HCT116 (cell line): ENCODE measurements at regions not wholly inside any gene's neighbourhood (a gene's known extent, or its start where the extent isn't known, plus 50 kb on each side); places are given as distances from the start of the nearest gene placed in this dataset.

Experiments used
- ATAC-seq: fragments of 200-7000 bp; cut with Tn5 transposase; 2 replicates; pipeline ENCODE4 v1.9.1; 2020; ENCODE audit warnings: mild to moderate bottlenecking, moderate library complexity
- BruUV-seq: library from RNA; stranded (reverse); fragments of 400-500 nt; replicated peaks from 2 replicates; lab custom pipeline; 2021; lab: Mats Ljungman, UMichigan
- CTCF ChIA-PET: fragments of 300-600 bp; sonication (Branson Sonifier 250); formaldehyde crosslinking; loops from one replicate; lab custom pipeline; 2021; ENCODE audit warnings: antibody characterized with exemption; lab: Charles Lee
- POLR2A ChIA-PET: fragments of 300-600, 350-600 bp; sonication (Branson Sonifier 250); formaldehyde crosslinking; loops from one replicate; lab custom pipeline; 2021; ENCODE audit warnings: antibody characterized with exemption; lab: Charles Lee
- RAD21 ChIA-PET, 2 experiments: fragments of 300-600 bp; sonication (Branson Sonifier 250); formaldehyde crosslinking; loops; one replicate each; lab custom pipeline; 2023; ENCODE audit warnings: low total read pairs in 2 of 2; ENCODE audit not compliant: uncharacterized antibody in 2 of 2, unreplicated experiment in 2 of 2, low non-redundant PET in 1 of 2; lab: Charles Lee
- DNase-seq: peaks from one replicate; pipeline ENCODE4 v3.0.0-alpha.2; 2010; ENCODE audit warnings: low read depth, low spot score
- H2AFZ ChIP-seq: fragments of 200-600 bp; shearing (Covaris generic), sonication (generic); 2 replicates; pipeline ENCODE4 v1.6.1; 2017; ENCODE audit warnings: low read depth, mixed run types, mixed read lengths, antibody characterized with exemption, low read length; ENCODE audit not compliant: poor library complexity, severe bottlenecking
- H3K27ac ChIP-seq: 2 replicates; pipeline ENCODE4 v1.5.1; 2012; ENCODE audit warnings: low read depth, low read length
- H3K27me3 ChIP-seq: fragments of 200-600 bp; sonication (generic); 2 replicates; pipeline ENCODE4 v1.6.1; 2016; ENCODE audit warnings: mixed run types, low read length, mixed read lengths; ENCODE audit not compliant: insufficient read depth
- H3K36me3 ChIP-seq, 2 experiments: fragments of 200-500 bp in 1 of 2; fragments of 200-600 bp in 1 of 2; sonication (Bioruptor generic) in 1 of 2; sonication (generic) in 1 of 2; 2 replicates each; pipeline versions ENCODE4 v1.5.1 to v1.6.1; 2014 to 2016; ENCODE audit warnings: low read length in 2 of 2, inconsistent platforms in 1 of 2, mixed read lengths in 1 of 2, mixed run types in 1 of 2; ENCODE audit not compliant: insufficient read depth in 2 of 2, control insufficient read depth in 1 of 2
- H3K4me1 ChIP-seq, 2 experiments: fragments of 200-600 bp in 1 of 2; sonication (generic) in 1 of 2; 2 replicates each; pipeline versions ENCODE4 v1.5.1 to v1.6.1; 2012 to 2017; ENCODE audit warnings: low read length in 2 of 2, inconsistent platforms in 1 of 2, mild to moderate bottlenecking in 1 of 2, mixed read lengths in 1 of 2, mixed run types in 1 of 2, moderate library complexity in 1 of 2; ENCODE audit not compliant: insufficient read depth in 2 of 2, control insufficient read depth in 1 of 2
- H3K4me2 ChIP-seq: fragments of 200-600 bp; sonication (generic); 2 replicates; pipeline ENCODE4 v1.6.1; 2017; ENCODE audit warnings: mixed run types, low read length, mixed read lengths
- H3K4me3 ChIP-seq, 2 experiments: fragments of 200-600 bp in 1 of 2; sonication (generic) in 1 of 2; replicated peaks in 1 of 2; 2 replicates each; pipeline ENCODE4 v1.5.1; 2011 to 2016; ENCODE audit warnings: low read length in 2 of 2, control low read depth in 1 of 2, low read depth in 1 of 2, mild to moderate bottlenecking in 1 of 2, mixed read lengths in 1 of 2, mixed run types in 1 of 2
- H3K79me2 ChIP-seq: fragments of 200-600 bp; sonication (generic); 2 replicates; pipeline ENCODE4 v1.6.1; 2017; ENCODE audit warnings: mild to moderate bottlenecking, mixed run types, low read length, moderate library complexity, mixed read lengths; ENCODE audit not compliant: insufficient read depth
- H3K9ac ChIP-seq: fragments of 200-600 bp; sonication (generic); 2 replicates; pipeline ENCODE4 v1.6.1; 2016; ENCODE audit warnings: low read length, mixed read lengths
- H3K9me2 ChIP-seq: fragments of 200-600 bp; sonication (generic), shearing (Covaris generic); 2 replicates; pipeline ENCODE4 v1.6.1; 2017; ENCODE audit warnings: mixed run types, mild to moderate bottlenecking, moderate library complexity; ENCODE audit not compliant: insufficient read depth
- H3K9me3 ChIP-seq, 2 experiments: fragments of 200-500 bp in 1 of 2; fragments of 200-600 bp in 1 of 2; sonication (Bioruptor generic) in 1 of 2; sonication (generic) in 1 of 2; 2 replicates each; pipeline ENCODE4 v1.6.1; 2014 to 2017; ENCODE audit warnings: low read length in 2 of 2, mixed read lengths in 2 of 2, inconsistent platforms in 1 of 2, low read depth in 1 of 2, mild to moderate bottlenecking in 1 of 2, mixed run types in 1 of 2, moderate library complexity in 1 of 2; ENCODE audit not compliant: control insufficient read depth in 1 of 2, insufficient read depth in 1 of 2
- H4K20me1 ChIP-seq: fragments of 200-600 bp; sonication (generic), shearing (Covaris generic); 2 replicates; pipeline ENCODE4 v1.6.1; 2017; ENCODE audit warnings: mixed run types, mild to moderate bottlenecking, moderate library complexity; ENCODE audit not compliant: insufficient read depth
- CBX3 ChIP-seq: IDR thresholded peaks from 2 replicates; pipeline ENCODE4 v1.6.1; 2012; ENCODE audit warnings: low read depth
- CEBPB ChIP-seq: IDR thresholded peaks from 2 replicates; pipeline ENCODE4 v1.6.1; 2012; ENCODE audit warnings: low read depth
- EGR1 ChIP-seq: IDR thresholded peaks from 2 replicates; pipeline ENCODE4 v1.6.1; 2012; ENCODE audit warnings: low read depth
- ELF1 ChIP-seq: IDR thresholded peaks from 2 replicates; pipeline ENCODE4 v1.6.1; 2012; ENCODE audit warnings: low read depth, borderline replicate concordance
- EZH2 ChIP-seq: fragments of 200-600 bp; sonication (generic); IDR thresholded peaks from 2 replicates; pipeline ENCODE4 v1.6.1; 2017; ENCODE audit warnings: antibody characterized with exemption, mixed run types
- EZH2phosphoT487 ChIP-seq: fragments of 200-600 bp; IDR thresholded peaks from 2 replicates; pipeline ENCODE4 v1.6.1; 2018; ENCODE audit warnings: antibody characterized with exemption, borderline replicate concordance
- FOSL1 ChIP-seq: IDR thresholded peaks from 2 replicates; pipeline ENCODE4 v1.6.1; 2012; ENCODE audit warnings: low read depth
- JUND ChIP-seq: IDR thresholded peaks from 2 replicates; pipeline ENCODE4 v1.6.1; 2012
- POLR2AphosphoS5 ChIP-seq: IDR thresholded peaks from 2 replicates; pipeline ENCODE4 v1.6.1; 2011; ENCODE audit warnings: mild to moderate bottlenecking, low read depth, low read length, moderate library complexity
- RAD21 ChIP-seq: IDR thresholded peaks from 2 replicates; pipeline ENCODE4 v1.6.1; 2012; ENCODE audit warnings: low read depth, mild to moderate bottlenecking
- SIN3A ChIP-seq: IDR thresholded peaks from 2 replicates; pipeline ENCODE4 v1.6.1; 2012; ENCODE audit warnings: low read depth
- SRF ChIP-seq: IDR thresholded peaks from 2 replicates; pipeline ENCODE4 v1.6.1; 2012; ENCODE audit warnings: low read depth
- YY1 ChIP-seq: IDR thresholded peaks from 2 replicates; pipeline ENCODE4 v1.6.1; 2011; ENCODE audit warnings: low read length, low read depth, moderate library complexity, mild to moderate bottlenecking; ENCODE audit not compliant: insufficient replicate concordance; ENCODE audit errors: extremely low read depth
- intact Hi-C: fragments of 100-400 bp; cut with micrococcal nuclease; formaldehyde crosslinking; loops from 2 replicates; pipeline ENCODE4 v1.10.0; 2022
- TF ChIP-seq, protein P1 (sequence below), 3 experiments: fragments of 200-600 bp in 1 of 3; sonication (generic) in 1 of 3; IDR thresholded peaks in 2 of 3; conservative IDR thresholded peaks in 1 of 3; 2 replicates each; pipeline ENCODE4 v1.5.1; 2012 to 2017; ENCODE audit warnings: low read depth in 2 of 3, low read length in 2 of 3, antibody characterized with exemption in 1 of 3, borderline replicate concordance in 1 of 3, control low read depth in 1 of 3, mild to moderate bottlenecking in 1 of 3, mixed read lengths in 1 of 3, mixed run types in 1 of 3, moderate library complexity in 1 of 3; ENCODE audit not compliant: insufficient read depth in 1 of 3
- TF ChIP-seq, protein P2 (sequence below): IDR thresholded peaks from 2 replicates; pipeline ENCODE4 v1.6.1; 2012; ENCODE audit warnings: low read depth
- TF ChIP-seq, protein P3 (sequence below): IDR thresholded peaks from 2 replicates; pipeline ENCODE4 v1.6.1; 2012
- TF ChIP-seq, protein P4 (sequence below): IDR thresholded peaks from 2 replicates; pipeline ENCODE4 v1.6.1; 2012
- TF ChIP-seq, protein P5 (sequence below): IDR thresholded peaks from 2 replicates; pipeline ENCODE4 v1.6.1; 2011; ENCODE audit warnings: mild to moderate bottlenecking, low read length, moderate library complexity; ENCODE audit not compliant: insufficient replicate concordance; ENCODE audit errors: extremely low read depth

DNA sequence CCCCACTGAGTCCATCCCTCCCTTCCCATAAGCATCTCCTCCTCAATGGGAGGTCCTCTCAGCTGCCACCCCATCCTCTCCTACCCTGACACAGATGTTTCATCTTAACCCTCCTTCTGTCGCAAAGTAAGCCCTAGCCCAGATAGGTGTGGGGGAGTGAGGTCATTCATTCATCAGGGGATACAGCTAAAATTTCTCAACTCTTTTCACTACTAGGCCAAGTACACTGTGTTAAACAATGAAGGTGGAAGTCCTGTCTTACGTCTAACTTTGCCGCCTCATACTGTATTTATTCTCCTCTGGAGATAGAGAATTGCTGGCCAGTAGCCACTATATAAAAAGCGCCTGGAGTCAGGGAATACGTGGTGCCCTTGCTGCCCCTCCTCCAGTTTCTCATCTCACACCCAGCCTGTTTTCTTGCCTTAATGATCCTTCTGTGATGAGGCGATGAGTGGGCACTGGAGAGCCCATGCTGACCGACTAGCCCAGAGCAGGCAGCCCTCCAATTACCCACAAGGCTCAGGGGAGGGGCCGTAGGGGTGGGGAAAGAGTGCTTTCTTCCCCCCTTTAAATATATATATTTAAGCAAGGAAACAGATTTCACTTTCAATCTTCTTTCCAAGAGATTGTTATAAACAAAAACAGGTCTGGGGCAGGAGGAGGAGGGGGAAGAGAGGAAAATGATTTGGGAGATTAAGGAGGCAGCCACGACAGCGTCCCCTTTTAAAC is 149.5 kb downstream of the PJA1 start:
- ATAC-seq (no peak), DNase-seq (no peak)
- Histone ChIP-seq H3K4me3 (no peak overlapping the region), H3K79me2 (no peaks in the 10 kb centered on the region), H3K27ac (no peak overlapping the region), H3K4me1 (no peaks in the 10 kb centered on the region), H3K36me3 (no peaks in the 10 kb centered on the region), H3K27me3 (no peaks in the 10 kb centered on the region), H4K20me1 (no peaks in the 10 kb centered on the region), H3K9ac (no peak overlapping the region), H3K9me2 (no peaks in the 10 kb centered on the region), H2AFZ (no peak overlapping the region), H3K4me2 (no peak overlapping the region), H3K9me3 (no peaks in the 10 kb centered on the region)
- ChIA-PET CTCF (no interaction called here), RAD21 (no interaction called here), POLR2A (no interaction called here)
- no TSS peak for BruUV-seq
- no peak for TF ChIP-seq EGR1
- no peak for TF ChIP-seq RAD21
- no peak for TF ChIP-seq ELF1
- TF ChIP-seq, protein P1, sequence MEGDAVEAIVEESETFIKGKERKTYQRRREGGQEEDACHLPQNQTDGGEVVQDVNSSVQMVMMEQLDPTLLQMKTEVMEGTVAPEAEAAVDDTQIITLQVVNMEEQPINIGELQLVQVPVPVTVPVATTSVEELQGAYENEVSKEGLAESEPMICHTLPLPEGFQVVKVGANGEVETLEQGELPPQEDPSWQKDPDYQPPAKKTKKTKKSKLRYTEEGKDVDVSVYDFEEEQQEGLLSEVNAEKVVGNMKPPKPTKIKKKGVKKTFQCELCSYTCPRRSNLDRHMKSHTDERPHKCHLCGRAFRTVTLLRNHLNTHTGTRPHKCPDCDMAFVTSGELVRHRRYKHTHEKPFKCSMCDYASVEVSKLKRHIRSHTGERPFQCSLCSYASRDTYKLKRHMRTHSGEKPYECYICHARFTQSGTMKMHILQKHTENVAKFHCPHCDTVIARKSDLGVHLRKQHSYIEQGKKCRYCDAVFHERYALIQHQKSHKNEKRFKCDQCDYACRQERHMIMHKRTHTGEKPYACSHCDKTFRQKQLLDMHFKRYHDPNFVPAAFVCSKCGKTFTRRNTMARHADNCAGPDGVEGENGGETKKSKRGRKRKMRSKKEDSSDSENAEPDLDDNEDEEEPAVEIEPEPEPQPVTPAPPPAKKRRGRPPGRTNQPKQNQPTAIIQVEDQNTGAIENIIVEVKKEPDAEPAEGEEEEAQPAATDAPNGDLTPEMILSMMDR (IDR thresholded peaks at IDR 0.05 in 2 of 3, conservative IDR thresholded peaks at IDR 0.05 in 1 of 3; ENCODE audit: borderline replicate concordance in 1 of 3, insufficient read depth in 1 of 3, low read depth in 2 of 3, low read length in 2 of 3) = no peak
- TF ChIP-seq SRF = no peak
- TF ChIP-seq, protein P2, sequence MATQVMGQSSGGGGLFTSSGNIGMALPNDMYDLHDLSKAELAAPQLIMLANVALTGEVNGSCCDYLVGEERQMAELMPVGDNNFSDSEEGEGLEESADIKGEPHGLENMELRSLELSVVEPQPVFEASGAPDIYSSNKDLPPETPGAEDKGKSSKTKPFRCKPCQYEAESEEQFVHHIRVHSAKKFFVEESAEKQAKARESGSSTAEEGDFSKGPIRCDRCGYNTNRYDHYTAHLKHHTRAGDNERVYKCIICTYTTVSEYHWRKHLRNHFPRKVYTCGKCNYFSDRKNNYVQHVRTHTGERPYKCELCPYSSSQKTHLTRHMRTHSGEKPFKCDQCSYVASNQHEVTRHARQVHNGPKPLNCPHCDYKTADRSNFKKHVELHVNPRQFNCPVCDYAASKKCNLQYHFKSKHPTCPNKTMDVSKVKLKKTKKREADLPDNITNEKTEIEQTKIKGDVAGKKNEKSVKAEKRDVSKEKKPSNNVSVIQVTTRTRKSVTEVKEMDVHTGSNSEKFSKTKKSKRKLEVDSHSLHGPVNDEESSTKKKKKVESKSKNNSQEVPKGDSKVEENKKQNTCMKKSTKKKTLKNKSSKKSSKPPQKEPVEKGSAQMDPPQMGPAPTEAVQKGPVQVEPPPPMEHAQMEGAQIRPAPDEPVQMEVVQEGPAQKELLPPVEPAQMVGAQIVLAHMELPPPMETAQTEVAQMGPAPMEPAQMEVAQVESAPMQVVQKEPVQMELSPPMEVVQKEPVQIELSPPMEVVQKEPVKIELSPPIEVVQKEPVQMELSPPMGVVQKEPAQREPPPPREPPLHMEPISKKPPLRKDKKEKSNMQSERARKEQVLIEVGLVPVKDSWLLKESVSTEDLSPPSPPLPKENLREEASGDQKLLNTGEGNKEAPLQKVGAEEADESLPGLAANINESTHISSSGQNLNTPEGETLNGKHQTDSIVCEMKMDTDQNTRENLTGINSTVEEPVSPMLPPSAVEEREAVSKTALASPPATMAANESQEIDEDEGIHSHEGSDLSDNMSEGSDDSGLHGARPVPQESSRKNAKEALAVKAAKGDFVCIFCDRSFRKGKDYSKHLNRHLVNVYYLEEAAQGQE = no peak
- TF ChIP-seq JUND = no peak
- TF ChIP-seq EZH2 = no peak
- no peak for TF ChIP-seq SIN3A
- TF ChIP-seq CEBPB = no peak
- TF ChIP-seq, protein P3, sequence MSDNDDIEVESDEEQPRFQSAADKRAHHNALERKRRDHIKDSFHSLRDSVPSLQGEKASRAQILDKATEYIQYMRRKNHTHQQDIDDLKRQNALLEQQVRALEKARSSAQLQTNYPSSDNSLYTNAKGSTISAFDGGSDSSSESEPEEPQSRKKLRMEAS = no peak
- no peak for TF ChIP-seq CBX3
- TF ChIP-seq, protein P4, sequence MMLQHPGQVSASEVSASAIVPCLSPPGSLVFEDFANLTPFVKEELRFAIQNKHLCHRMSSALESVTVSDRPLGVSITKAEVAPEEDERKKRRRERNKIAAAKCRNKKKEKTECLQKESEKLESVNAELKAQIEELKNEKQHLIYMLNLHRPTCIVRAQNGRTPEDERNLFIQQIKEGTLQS = no peak
- TF ChIP-seq, protein P5, sequence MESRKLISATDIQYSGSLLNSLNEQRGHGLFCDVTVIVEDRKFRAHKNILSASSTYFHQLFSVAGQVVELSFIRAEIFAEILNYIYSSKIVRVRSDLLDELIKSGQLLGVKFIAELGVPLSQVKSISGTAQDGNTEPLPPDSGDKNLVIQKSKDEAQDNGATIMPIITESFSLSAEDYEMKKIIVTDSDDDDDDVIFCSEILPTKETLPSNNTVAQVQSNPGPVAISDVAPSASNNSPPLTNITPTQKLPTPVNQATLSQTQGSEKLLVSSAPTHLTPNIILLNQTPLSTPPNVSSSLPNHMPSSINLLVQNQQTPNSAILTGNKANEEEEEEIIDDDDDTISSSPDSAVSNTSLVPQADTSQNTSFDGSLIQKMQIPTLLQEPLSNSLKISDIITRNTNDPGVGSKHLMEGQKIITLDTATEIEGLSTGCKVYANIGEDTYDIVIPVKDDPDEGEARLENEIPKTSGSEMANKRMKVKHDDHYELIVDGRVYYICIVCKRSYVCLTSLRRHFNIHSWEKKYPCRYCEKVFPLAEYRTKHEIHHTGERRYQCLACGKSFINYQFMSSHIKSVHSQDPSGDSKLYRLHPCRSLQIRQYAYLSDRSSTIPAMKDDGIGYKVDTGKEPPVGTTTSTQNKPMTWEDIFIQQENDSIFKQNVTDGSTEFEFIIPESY = no peak
- TF ChIP-seq POLR2AphosphoS5 = no peak
- no peak for TF ChIP-seq EZH2phosphoT487
- no peak for TF ChIP-seq FOSL1
- TF ChIP-seq YY1 = no peak
- intact Hi-C loops = no loop called here
